Heart left ventricle (tissue), 16 donors: ENCODE measurements at regions not wholly inside any gene's neighbourhood (a gene's known extent, or its start where the extent isn't known, plus 50 kb on each side); places are given as distances from the start of the nearest gene placed in this dataset.

Experiments
- ATAC-seq, 4 donors: fragments of 200-7000 bp; cut with Tn5 transposase; one replicate each; pipeline ENCODE4 v1.9.1; 2020 to 2022; ENCODE audit warnings: moderate library complexity in 4 of 4, mild to moderate bottlenecking in 3 of 4, moderate number of reproducible peaks in 1 of 4
- DNase-seq, 5 donors: peaks; one replicate each; pipeline ENCODE4 v3.0.0-alpha.2; 2020
- H3K27ac ChIP-seq, 12 donors: fragments of 200-600 bp; sonication (generic) in 4 of 12; one replicate each; pipeline versions ENCODE4 v1.5.0 to v1.8.0; 2016 to 2022; ENCODE audit warnings: mild to moderate bottlenecking in 2 of 12
- H3K27me3 ChIP-seq, 9 donors: fragments of 200-600 bp; sonication (generic) in 2 of 9; one replicate each; pipeline versions ENCODE4 v1.5.1 to v1.8.0; 2016 to 2022; ENCODE audit warnings: mild to moderate bottlenecking in 3 of 9
- H3K36me3 ChIP-seq, 9 donors: fragments of 200-600 bp; sonication (generic) in 2 of 9; one replicate each; pipeline versions ENCODE4 v1.5.0 to v1.8.0; 2018 to 2022; ENCODE audit warnings: mild to moderate bottlenecking in 2 of 9
- H3K4me1 ChIP-seq, 12 donors: fragments of 200-600 bp; sonication (generic) in 4 of 12; one replicate each; pipeline versions ENCODE4 v1.5.0 to v1.8.0; 2016 to 2022; ENCODE audit warnings: mild to moderate bottlenecking in 3 of 12
- H3K4me3 ChIP-seq, 12 donors: fragments of 200-600 bp; sonication (generic) in 4 of 12; one replicate each; pipeline versions ENCODE4 v1.5.0 to v1.8.0; 2017 to 2022; ENCODE audit warnings: mild to moderate bottlenecking in 9 of 12, moderate library complexity in 4 of 12
- H3K9me3 ChIP-seq, 12 donors: fragments of 200-600 bp; sonication (generic) in 4 of 12; one replicate each; pipeline versions ENCODE4 v1.5.0 to v1.8.0; 2016 to 2022; ENCODE audit warnings: mild to moderate bottlenecking in 1 of 12
- POLR2A ChIP-seq, 2 donors: fragments of 450-650 bp; IDR thresholded peaks; one replicate each; pipeline ENCODE4 v1.6.1; 2017; ENCODE audit warnings: antibody characterized with exemption in 2 of 2, mild to moderate bottlenecking in 2 of 2, moderate library complexity in 2 of 2
- WGBS, 4 donors: extraction: QIAGEN DNeasy Blood & Tissue Kit in 2 of 4; methylation state at CpG; one replicate each; pipeline versions ENCODE4 v1.1.5 to v1.1.7; 2013 to 2018; 5-methylcytosine and 5-hydroxymethylcytosine counted together
- intact Hi-C, 10 donors: fragments of 100-400 bp; cut with DNase I; formaldehyde crosslinking; loops; one replicate each; pipeline versions ENCODE4 v1.11.1 to v1.14.2; 2022
- TF ChIP-seq, protein P1 (sequence below), 12 donors: fragments of 200-600 bp; sonication (generic) in 4 of 12; IDR thresholded peaks; one replicate each; pipeline versions ENCODE4 v1.5.0 to v1.8.0; 2018 to 2022; ENCODE audit warnings: antibody characterized with exemption in 12 of 12, mild to moderate bottlenecking in 5 of 12
- donor health status: ischemic (EF 13 %, LVEDD 7.1; RV severe dilation, severe dysfunction).
- donor health status: healthy with polysubstance abuse.
- donor health status: DM: no; HTN: yes; CAD: no.
- donor health status: DM: no; HTN: no; CAD: no.
- donor health status: ischemic (EF 25% LVEDD 6.9; RV normal size, moderate dysfunction).
- donor health status: ischemic (EF 25% LVEDD 5.7; RV mildly dilated, moderate dysfunction).
- donor health status: healthy.
- donor health status: DM: yes; HTN: yes; CAD: no.
- donor health status: ischemic (EF 35%, LVEDD 5.7; RV mildly dilated, moderate dysfunction).
- donor health status: nonischemic (EF 11% LVEDD 7.7; RV severe dilation, severe dysfunction).
- donor health status: DM: yes; HTN: yes; CAD: no.
- donor health status: PGD.
- donor health status: ischemic (EF 29% LVEDD 5.4; RV normal size, mild dysfunction).
- donor health status: nonischemic (EF 23%, LVEDD 6.1; RV moderate dilation, normal function).

DNA sequence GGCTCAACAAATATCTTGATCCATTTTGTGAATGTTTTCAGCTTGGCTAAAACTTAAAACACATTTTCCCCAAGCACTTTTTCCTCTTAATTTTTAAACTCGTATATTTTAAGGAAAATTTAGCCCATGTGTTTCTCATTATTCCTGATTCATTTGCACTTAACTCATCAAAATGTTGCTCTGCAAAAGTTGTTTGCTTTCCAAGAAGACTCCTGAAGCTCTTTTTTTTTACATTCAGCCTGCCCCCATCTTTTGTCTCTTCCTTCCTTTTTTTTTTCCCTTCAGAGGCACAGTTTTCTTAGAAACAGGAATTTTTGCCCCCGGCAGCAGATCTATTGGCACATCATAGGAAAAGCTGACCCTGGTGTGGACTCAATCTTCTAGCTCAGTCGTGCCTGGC is 155.0 kb upstream of the SALL1 start:
- 53 to 62% (median 61%) methylated on average over 3 of the region's 3 CpGs for WGBS, 4 donors
- Histone ChIP-seq H3K4me3 (no peak overlapping the region), H3K4me1 (no peaks in the 10 kb centered on the region), H3K9me3 (peaks cover 0 to 6% (median 0%) of the 10 kb centered on the region in 12 donors), H3K27ac (no peak overlapping the region), H3K27me3 (no peaks in the 10 kb centered on the region), H3K36me3 (no peaks in the 10 kb centered on the region)
- intact Hi-C loops = no loop called here
- no peak for DNase-seq
- TF ChIP-seq, protein P1, sequence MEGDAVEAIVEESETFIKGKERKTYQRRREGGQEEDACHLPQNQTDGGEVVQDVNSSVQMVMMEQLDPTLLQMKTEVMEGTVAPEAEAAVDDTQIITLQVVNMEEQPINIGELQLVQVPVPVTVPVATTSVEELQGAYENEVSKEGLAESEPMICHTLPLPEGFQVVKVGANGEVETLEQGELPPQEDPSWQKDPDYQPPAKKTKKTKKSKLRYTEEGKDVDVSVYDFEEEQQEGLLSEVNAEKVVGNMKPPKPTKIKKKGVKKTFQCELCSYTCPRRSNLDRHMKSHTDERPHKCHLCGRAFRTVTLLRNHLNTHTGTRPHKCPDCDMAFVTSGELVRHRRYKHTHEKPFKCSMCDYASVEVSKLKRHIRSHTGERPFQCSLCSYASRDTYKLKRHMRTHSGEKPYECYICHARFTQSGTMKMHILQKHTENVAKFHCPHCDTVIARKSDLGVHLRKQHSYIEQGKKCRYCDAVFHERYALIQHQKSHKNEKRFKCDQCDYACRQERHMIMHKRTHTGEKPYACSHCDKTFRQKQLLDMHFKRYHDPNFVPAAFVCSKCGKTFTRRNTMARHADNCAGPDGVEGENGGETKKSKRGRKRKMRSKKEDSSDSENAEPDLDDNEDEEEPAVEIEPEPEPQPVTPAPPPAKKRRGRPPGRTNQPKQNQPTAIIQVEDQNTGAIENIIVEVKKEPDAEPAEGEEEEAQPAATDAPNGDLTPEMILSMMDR (IDR thresholded peaks at IDR 0.05) = no peak
- TF ChIP-seq POLR2A (IDR thresholded peaks at IDR 0.05) = no peak
- no peak for ATAC-seq

DNA sequence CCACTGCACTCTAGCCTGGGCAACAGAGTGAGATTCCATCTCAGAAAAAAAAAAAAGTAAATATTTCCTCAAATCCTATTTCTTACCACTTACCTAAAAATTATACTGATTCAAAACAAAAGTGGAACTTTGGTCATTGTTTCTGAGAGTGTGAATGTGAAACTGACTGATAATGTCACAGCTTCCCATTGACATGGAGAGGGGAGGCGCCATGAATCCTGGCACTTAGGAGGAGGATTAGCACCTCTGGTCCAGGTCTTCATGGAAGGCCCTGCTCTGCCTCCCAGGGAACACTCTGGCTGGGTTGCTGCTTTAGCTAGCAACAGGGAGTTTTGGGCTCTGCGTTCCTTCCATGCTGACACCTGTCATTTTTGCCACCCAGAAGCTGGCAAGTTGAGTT is 154.3 kb upstream of the SALL1 start:
- no peak overlapping the region for H3K4me3 ChIP-seq
- H3K9me3 ChIP-seq = peaks cover 0 to 6% (median 0%) of the 10 kb centered on the region in 12 donors
- H3K27ac ChIP-seq = no peak overlapping the region
- H3K4me1 ChIP-seq = no peaks in the 10 kb centered on the region
- no peaks in the 10 kb centered on the region for H3K36me3 ChIP-seq
- DNase-seq (no peak), ATAC-seq (no peak)
- intact Hi-C loops = no loop called here
- TF ChIP-seq, protein P1 (IDR thresholded peaks at IDR 0.05) = no peak
- no peak for TF ChIP-seq POLR2A (IDR thresholded peaks at IDR 0.05)
- H3K27me3 ChIP-seq = no peaks in the 10 kb centered on the region
- WGBS, 4 donors = 51 to 75% (median 70%) methylated on average over 2 of the region's 2 CpGs

DNA sequence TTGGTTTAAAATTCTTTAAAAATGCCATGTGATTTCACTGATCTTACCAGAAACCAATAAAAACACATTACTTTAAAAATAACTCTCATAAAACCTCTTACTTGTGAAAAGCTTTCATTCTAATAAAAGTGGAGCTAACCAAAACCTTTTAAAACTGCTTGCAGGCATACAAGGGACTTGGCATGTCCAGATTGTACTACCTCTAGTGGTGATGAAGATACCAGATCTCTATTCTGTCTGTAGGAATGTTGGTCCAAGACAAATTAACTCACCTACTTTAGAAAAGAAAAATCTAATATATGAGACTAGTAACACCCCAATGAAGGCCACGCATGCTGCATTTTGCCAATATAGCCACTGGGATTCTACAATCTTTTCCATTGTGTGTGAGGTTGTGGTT is 151.0 kb upstream of the SALL1 start:
- Histone ChIP-seq H3K9me3 (peaks cover 0 to 16% (median 6%) of the 10 kb centered on the region in 12 donors), H3K36me3 (no peaks in the 10 kb centered on the region), H3K27me3 (no peaks in the 10 kb centered on the region), H3K4me3 (no peak overlapping the region), H3K4me1 (no peaks in the 10 kb centered on the region), H3K27ac (no peak overlapping the region)
- TF ChIP-seq, protein P1 (IDR thresholded peaks at IDR 0.05) = no peak
- TF ChIP-seq POLR2A (IDR thresholded peaks at IDR 0.05) = no peak
- 80 to 89% (median 87%) methylated on average over 1 of the region's 1 CpG for WGBS, 4 donors
- DNase-seq = no peak
- no peak for ATAC-seq
- intact Hi-C loops = no loop called here

DNA sequence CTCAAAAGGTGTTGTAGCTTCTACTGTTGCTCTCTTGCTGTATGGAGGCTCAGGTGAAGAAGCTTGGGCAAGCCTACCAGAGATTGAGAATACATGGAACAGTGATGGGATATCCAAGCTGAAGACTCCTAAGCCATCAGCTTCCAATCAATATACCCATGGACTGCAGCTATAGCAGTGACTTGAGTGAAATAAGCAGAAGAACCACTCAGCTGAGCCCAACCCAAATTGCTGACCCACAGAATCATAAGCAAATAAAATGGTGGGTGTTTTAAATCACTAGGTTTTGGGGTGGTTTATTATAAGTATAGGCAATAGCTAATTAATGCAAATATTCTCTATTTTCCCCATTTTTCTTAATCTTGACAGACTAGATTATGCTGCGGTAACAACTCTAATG is 147.7 kb upstream of the SALL1 start:
- peaks cover 0 to 16% (median 6%) of the 10 kb centered on the region in 12 donors for H3K9me3 ChIP-seq
- no peak overlapping the region for H3K27ac ChIP-seq
- H3K4me3 ChIP-seq = no peak overlapping the region
- no peaks in the 10 kb centered on the region for H3K36me3 ChIP-seq
- H3K27me3 ChIP-seq = no peaks in the 10 kb centered on the region
- ATAC-seq = no peak
- no peaks in the 10 kb centered on the region for H3K4me1 ChIP-seq
- no peak for DNase-seq
- WGBS, 4 donors = 90 to 100% (median 96%) methylated on average over 1 of the region's 1 CpG
- intact Hi-C loops = no loop called here
- TF ChIP-seq, protein P1 (IDR thresholded peaks at IDR 0.05) = no peak
- TF ChIP-seq POLR2A (IDR thresholded peaks at IDR 0.05) = no peak
